NCI-H510A treated with DMSO at 0.1 percent for 48 hours (cell line): ENCODE measurements at regions not wholly inside any gene's neighbourhood (a gene's known extent, or its start where the extent isn't known, plus 50 kb on each side); places are given as distances from the start of the nearest gene placed in this dataset.

Experiments used
- DNase-seq: peaks from one replicate; lab custom pipeline; 2025; lab: John Stamatoyannopoulos, UW

DNA sequence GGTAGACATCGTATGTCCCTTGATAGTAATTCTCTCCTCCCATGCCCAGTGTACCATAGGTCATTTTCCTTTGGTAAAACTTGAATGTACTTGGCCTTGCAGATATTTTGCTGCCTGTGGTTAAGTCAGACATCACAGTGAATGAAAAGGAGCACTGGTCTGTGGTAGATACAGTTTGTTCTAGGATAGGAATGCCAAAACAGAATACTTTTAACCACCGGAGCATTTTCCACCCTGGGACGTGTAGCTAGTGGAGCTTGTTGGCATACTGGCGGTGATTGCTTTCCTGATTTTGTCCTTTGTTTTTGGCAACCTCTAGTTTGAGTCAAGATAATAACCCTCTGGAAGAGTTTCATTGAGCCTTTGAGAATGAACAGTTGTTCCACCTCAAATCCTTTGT, 92.0 kb upstream of the BMPER start:
- no peak for DNase-seq

- no peak for DNase-seq
Measured at GRCh38 chr7:33814400-33814799, 90.9 kb upstream of the BMPER start.

DNA sequence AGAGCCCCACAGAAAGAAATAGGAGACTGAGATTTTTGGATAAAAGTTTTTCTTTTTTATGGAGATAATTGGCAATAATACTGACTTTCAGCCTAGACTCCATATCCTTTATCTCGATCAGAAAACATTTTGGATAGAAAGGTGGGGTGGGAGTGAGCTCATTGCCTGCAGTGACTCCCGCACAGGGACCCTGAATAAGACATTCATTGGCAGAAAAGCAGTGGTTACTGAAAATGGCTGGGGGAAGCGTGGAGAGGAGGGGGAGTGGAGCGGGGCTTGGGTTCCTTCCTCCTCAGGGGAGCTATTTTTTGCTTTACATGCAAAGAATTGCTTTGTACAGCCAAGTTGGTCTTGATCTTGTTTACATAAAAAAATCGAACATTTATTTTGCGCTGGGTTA, 90.4 kb upstream of the BMPER start:
- DNase-seq: no peak

GRCh38 chr7:33815336-33815735, 90.0 kb upstream of the BMPER start:
- DNase-seq: no peak

DNA sequence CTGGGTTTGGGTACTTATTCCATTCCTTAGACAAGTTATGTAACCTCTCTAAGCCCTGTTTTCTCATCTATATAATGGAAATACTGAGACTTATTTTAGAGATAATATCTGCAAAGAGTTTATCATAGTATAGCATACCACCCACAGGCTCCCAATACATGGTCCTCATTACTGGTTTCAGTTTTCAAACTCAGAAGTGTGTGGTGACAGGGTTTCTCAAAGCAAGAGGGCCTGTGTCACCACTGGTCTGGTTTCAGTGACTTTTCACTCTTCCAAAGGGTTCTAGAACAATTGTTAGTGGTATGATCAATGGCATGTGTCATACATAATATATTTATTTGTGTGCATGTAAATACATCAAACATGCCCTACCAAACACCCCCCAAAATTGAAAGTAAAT, 89.2 kb upstream of the BMPER start:
- no peak for DNase-seq

GRCh38 chr7:33819658-33820057, 85.7 kb upstream of the BMPER start:
- DNase-seq: no peak

DNA sequence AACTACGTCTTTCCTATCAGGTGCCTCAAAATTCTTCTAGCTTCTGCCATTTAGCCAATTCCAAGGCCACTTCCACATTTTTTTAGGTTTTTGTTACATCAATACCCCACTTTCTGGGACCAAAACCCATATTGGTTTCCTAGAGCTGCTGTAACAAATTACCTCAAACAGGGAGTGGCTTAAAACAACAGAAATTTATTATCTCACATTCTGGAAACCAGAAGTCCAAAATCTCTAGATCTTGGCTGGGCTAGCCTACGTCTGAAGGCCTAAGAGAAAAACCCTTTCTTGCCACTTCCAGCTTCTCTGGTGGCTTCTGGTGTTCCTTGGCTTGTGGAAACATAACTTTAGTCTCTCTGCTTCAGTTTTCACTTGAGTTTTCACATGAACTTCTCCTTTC, 85.1 kb upstream of the BMPER start:
- DNase-seq: no peak

DNA sequence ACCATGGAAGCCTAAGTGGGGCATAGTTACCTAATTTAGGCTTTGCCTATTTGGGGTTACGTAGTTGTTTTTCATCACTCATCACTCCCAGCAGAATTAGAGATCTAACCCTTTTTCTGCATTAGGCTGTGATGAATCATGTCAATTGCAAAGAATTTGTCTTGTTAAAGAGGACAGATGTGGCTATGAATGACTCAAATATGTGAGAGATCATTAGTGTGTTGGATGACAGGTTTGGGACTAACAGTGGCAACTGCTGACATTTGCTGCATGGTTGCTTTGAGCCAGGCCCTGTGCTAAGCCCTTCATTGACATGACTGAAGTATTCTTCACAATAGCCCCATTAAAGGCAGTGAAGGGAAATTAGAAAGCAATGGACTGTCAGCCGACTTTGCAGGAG, 83.4 kb upstream of the BMPER start:
- no peak for DNase-seq

DNA sequence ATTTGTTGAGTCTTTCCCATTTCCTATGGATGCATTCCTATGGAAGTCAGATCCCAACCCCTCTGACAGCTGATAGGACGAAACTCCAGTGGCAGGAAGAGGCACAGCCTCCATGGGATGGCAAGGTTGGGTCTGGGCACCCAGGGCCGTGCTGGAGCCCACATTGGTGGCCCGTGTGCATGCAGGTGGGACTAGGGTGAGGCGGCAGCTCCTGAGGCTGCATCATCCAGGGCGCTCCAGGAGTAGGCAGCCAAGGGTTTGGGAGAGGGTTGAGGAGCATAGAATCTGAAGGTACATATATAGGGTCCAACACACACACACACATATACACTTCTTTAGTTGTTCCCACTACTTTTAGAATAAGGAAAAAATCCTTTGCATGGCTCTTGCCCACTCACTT, 81.4 kb upstream of the BMPER start:
- no peak for DNase-seq

GRCh38 chr7:33824911-33825459, 80.4 kb upstream of the BMPER start:
- no peak for DNase-seq

DNA sequence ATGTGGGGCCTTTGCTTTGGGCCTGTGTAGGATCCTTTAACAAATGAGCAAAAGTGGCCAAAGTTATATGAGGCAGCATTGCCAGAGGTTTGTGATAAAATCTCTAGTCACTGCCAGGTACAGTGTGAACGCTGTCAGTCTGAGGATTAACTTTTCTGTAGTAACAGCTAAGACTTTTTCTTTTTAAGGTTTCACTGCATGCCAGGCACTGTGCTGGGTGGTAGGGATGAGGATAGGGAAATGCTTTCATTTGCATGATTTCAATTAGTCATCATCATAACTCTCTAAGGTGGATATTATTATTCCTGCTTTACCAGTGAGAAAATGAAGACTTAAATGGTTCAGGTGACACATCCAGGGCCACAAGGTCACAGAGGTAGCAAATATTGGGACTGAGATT, 79.7 kb upstream of the BMPER start:
- no peak for DNase-seq

DNA sequence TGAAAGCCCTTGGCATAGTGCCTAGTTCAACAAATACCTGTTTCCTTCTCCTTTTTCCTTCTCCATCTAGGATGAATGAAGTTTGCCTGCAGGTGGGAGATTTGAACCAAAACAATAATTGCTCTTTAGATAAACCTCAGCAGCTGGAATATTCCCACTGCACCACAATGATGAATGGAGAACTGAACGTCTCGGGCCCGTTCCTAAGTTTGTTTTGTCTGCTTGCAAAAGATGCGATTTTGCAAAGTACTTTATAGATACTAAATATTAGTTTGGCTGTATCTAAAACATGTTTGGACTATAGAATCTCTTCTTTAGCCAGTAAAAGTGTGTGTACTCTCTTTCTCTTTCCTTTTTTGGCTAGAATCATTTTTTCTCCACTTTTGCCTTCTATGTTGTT, 75.8 kb upstream of the BMPER start:
- DNase-seq: no peak

- DNase-seq: peak; percentile 65
Measured at GRCh38 chr7:33831389-33832141, 73.8 kb upstream of the BMPER start.

GRCh38 chr7:33832271-33832721, 73.0 kb upstream of the BMPER start:
- DNase-seq: peak; percentile 28

DNA sequence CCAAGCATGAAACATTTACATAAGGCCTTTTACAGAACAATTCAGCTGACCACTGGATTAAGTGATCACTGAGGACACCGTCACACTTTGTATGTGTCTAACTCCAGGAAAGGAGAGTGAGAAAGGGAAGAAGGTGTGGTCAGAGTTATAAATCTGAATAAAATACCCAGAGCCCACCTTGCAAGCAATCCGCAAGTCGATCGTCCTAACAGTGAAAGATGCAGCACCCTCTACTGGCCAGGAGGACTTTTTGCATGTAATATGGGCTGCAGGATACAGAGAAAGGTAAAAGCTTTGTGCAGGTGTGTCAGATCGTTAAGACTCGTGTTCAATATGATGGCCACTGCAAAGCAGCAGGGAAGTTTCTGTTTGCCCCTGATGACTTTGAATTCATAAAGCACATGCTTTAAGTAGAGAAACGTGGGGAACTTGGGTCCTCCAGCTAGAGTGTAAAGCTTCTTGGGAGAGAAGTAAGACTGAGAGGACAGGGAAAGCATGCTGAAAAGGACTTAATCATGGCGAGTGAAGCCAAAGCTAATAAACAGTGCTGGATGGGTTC, 68.5 kb upstream of the BMPER start:
- DNase-seq: no peak

DNA sequence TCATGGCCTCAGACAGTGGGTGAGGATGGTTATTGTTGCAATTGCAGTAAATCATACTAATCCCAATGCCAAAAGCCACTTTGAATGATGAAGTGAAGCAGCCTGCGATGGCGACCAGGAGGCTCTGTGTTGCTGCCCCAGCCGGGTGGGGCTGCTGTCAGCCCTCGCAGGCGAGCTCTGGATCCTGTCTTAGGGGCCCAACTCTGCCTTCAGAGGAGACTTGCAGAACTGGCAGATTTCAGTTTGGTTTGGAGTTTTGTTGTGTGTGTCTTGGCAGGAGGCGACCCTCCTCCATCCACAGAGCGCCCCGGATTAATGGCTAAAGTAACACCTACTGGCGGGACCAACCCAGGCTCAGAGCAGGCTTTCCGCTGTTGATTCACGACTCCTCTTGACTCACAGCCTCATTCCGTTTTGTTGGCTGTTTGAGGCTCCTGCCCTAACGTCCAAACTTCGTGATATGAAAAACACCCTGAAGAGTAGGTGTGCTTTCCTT, 67.9 kb upstream of the BMPER start:
- DNase-seq: no peak

GRCh38 chr7:33841031-33841430, 64.3 kb upstream of the BMPER start:
- no peak for DNase-seq

- peak; percentile 86 for DNase-seq
Measured at GRCh38 chr7:33841705-33842129, 63.6 kb upstream of the BMPER start.

GRCh38 chr7:33842150-33842549, 63.2 kb upstream of the BMPER start:
- peak; percentile 63 for DNase-seq

DNA sequence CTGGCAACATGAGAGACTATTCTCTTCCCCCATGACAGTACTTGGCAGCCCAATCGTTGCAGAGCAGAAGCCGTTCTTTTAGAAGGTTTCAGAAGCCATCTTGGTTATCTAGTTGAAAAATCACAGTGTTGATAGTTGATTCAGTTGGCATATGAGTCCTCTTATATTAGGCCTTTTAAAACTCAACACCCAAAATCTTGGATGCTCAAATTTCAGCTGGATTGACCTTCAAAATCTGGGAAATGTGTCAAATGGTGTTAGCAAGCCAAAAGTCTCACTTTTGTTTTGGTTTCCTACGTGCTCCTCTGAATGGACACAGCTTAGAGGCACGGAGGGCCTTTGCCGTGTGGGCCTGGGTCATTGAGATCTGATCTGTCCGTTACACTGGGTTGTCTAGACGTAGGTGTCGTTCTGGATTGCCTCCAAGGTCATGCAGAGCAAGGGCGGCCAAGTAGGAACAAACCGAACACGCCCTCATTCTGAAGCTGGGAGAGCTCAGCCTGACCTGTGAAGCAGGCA, 59.3 kb upstream of the BMPER start:
- DNase-seq: no peak

- peak; percentile 4 for DNase-seq
Measured at GRCh38 chr7:33849004-33849403, 56.3 kb upstream of the BMPER start.

DNA sequence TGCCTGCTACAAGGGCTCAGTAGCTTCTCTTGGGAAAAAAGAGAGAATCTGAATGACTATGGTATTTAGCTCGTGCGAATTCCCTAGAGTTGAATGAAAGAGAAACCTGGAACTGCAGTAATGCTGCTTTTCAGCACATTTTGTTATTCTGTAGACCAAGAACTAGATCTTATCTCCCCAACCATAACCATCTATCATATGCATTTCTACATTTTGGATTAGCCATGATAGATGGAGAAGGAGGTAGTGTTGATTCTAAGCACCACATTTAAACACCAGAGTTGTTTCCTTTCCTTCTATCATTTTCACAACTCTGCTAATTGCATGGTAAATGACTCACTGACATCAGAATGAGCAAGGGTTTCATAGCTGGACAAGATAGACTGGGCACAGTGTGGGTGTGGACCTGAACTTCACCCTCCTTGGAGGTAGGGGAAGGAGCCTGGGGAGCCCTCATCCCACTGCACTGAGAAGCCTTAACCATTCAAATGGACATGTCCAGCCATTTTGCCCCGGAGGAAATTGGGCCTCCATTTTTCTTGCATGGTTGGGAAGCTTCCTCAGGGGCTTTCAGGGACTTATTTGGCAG, 55.3 kb upstream of the BMPER start:
- no peak for DNase-seq

GRCh38 chr7:33850768-33851167, 54.6 kb upstream of the BMPER start:
- no peak for DNase-seq
